ENCODE measurements at regions not wholly inside any gene's neighbourhood (a gene's known extent, or its start where the extent isn't known, plus 50 kb on each side); places are given as distances from the start of the nearest gene placed in this dataset.

- DNase-seq (ENCODE audit: low read depth in 3 of 3) = no peak
These were observed 62.9 kb upstream of the AMZ2 start for GRCh38 chr17:68184816-68185436.

DNA sequence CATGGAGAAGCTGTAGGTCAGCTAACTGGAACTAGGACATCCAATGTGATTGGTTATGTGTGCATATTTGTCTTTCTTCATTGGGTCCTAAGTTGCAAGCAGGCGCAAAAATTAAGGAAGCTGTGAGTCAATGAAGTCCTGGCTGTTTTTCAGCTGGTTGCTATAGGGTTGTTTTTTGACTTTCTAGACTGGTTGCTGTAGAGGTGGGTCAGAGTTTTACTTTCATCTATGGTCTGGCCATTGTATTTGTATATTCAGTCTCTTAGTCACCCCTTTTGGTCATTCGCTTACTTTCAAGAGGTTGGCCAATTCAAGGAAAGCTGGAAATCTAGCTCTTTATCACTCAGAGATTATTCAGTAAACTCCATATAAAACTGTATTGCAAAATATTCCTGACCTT is 62.0 kb upstream of the AMZ2 start:
- no peak for DNase-seq (ENCODE audit: low read depth in 3 of 3)

DNA sequence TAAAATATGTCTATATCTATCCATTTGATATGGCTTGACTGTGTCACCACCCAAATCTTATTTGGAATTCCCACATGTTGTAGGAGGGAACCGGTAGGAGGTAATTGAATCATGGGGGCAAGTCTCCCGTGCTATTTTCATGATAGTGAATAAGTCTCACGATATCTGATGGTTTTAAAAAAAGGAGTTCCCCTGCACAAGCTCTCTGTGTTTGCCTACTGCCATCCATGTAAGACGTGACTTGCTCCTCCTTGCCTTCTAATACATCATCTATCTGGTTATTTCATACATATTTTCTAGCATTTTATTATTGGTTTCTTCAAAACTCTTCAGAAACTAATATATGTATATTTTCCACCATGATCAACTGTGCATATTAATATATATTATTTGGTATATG is 57.3 kb upstream of the AMZ2 start:
- no peak for DNase-seq (ENCODE audit: low read depth in 3 of 3)

GRCh38 chr17:68195667-68196393 is 52.0 kb upstream of the AMZ2 start:
- DNase-seq (ENCODE audit: low read depth in 3 of 3) = no peak

- no peak for DNase-seq (ENCODE audit: low read depth in 3 of 3)
These were observed 51.3 kb upstream of the AMZ2 start for GRCh38 chr17:68196394-68197090.

GRCh38 chr17:68197091-68197996 is 50.5 kb upstream of the AMZ2 start:
- DNase-seq (ENCODE audit: low read depth in 3 of 3) = no peak

- DNase-seq (ENCODE audit: low read depth in 3 of 3) = no peak
These were observed 49.6 kb upstream of the AMZ2 start for GRCh38 chr17:68197997-68198930.
